ENCODE measurements at regions not wholly inside any gene's neighbourhood (a gene's known extent, or its start where the extent isn't known, plus 50 kb on each side); places are given as distances from the start of the nearest gene placed in this dataset.

GRCh38 chr7:1309290-1309689 is 76.6 kb downstream of the UNCX start:
- Histone ChIP-seq H3K4me2 (replicated peaks; ENCODE audit: extremely low read depth, low read length, poor library complexity, severe bottlenecking) (no peak overlapping the region), H3K9me3 (replicated peaks in 1 of 2; ENCODE audit: control insufficient read depth in 1 of 2, insufficient read depth in 1 of 2, low read length in 2 of 2) (no peaks in the 10 kb centered on the region), H3K9ac (ENCODE audit: insufficient read depth, low read length, poor library complexity, severe bottlenecking) (no peak overlapping the region), H3K4me3 (replicated peaks in 1 of 3; ENCODE audit: low read depth in 2 of 3, low read length in 3 of 3) (no peak overlapping the region), H3K27ac (ENCODE audit: low read depth in 1 of 2, low read length in 2 of 2) (no peak overlapping the region), H4K20me1 (ENCODE audit: insufficient read depth, low read length) (no peaks in the 10 kb centered on the region), H2AFZ (ENCODE audit: insufficient read depth, low read depth, low read length, poor library complexity, severe bottlenecking) (no peak overlapping the region), H3K36me3 (replicated peaks in 1 of 2; ENCODE audit: control insufficient read depth in 1 of 2, insufficient read depth in 2 of 2, low read length in 2 of 2) (no peaks in the 10 kb centered on the region), H3K4me1 (ENCODE audit: control insufficient read depth in 1 of 2, insufficient read depth in 2 of 2, low read length in 2 of 2) (no peaks in the 10 kb centered on the region), H3K79me2 (ENCODE audit: insufficient read depth, low read length) (no peaks in the 10 kb centered on the region), H3K27me3 (ENCODE audit: control insufficient read depth in 2 of 2, insufficient read depth in 2 of 2, low read length in 2 of 2) (no peaks in the 10 kb centered on the region)
- Mint-ChIP-seq H3K4me1 (no peaks in the 10 kb centered on the region), H3K27me3 (ENCODE audit: low read depth in 3 of 3) (peaks cover 5 to 9% (median 6%) of the 10 kb centered on the region in 3 donors), H3K27ac (no peak overlapping the region), H3K36me3 (no peaks in the 10 kb centered on the region), H3K9me3 (peaks cover 0 to 2% (median 0%) of the 10 kb centered on the region in 7 donors), H3K4me3 (no peak overlapping the region)
- DNase-seq: no peak
- TF ChIP-seq CTCF (IDR thresholded peaks at IDR 0.05): no peak
- WGBS (ENCODE audit: insufficient coverage): 93% methylated on average over 4 of the region's 4 CpGs
- intact Hi-C loops (cut with micrococcal nuclease): no loop called here

GRCh38 chr7:1309996-1310395 is 77.3 kb downstream of the UNCX start:
- H3K4me1 Mint-ChIP-seq: no peaks in the 10 kb centered on the region
- no peaks in the 10 kb centered on the region for H3K79me2 ChIP-seq (ENCODE audit: insufficient read depth, low read length)
- H3K36me3 ChIP-seq (replicated peaks in 1 of 2; ENCODE audit: control insufficient read depth in 1 of 2, insufficient read depth in 2 of 2, low read length in 2 of 2): no peaks in the 10 kb centered on the region
- no peak overlapping the region for H3K4me2 ChIP-seq (replicated peaks; ENCODE audit: extremely low read depth, low read length, poor library complexity, severe bottlenecking)
- no peaks in the 10 kb centered on the region for H3K4me1 ChIP-seq (ENCODE audit: control insufficient read depth in 1 of 2, insufficient read depth in 2 of 2, low read length in 2 of 2)
- H4K20me1 ChIP-seq (ENCODE audit: insufficient read depth, low read length): no peaks in the 10 kb centered on the region
- no peak overlapping the region for H3K9ac ChIP-seq (ENCODE audit: insufficient read depth, low read length, poor library complexity, severe bottlenecking)
- no peak for DNase-seq
- no peak overlapping the region for H3K4me3 Mint-ChIP-seq
- intact Hi-C loops (cut with micrococcal nuclease): no loop called here
- no peak for TF ChIP-seq CTCF (IDR thresholded peaks at IDR 0.05)
- no peak overlapping the region for H3K27ac Mint-ChIP-seq
- no peak overlapping the region for H3K4me3 ChIP-seq (replicated peaks in 1 of 3; ENCODE audit: low read depth in 2 of 3, low read length in 3 of 3)
- peaks cover 4 to 7% (median 5%) of the 10 kb centered on the region in 3 donors for H3K27me3 Mint-ChIP-seq (ENCODE audit: low read depth in 3 of 3)
- 93% methylated on average over 5 of the region's 7 CpGs for WGBS (ENCODE audit: insufficient coverage)
- no peaks in the 10 kb centered on the region for H3K9me3 ChIP-seq (replicated peaks in 1 of 2; ENCODE audit: control insufficient read depth in 1 of 2, insufficient read depth in 1 of 2, low read length in 2 of 2)
- H2AFZ ChIP-seq (ENCODE audit: insufficient read depth, low read depth, low read length, poor library complexity, severe bottlenecking): no peak overlapping the region
- no peaks in the 10 kb centered on the region for H3K36me3 Mint-ChIP-seq
- H3K27ac ChIP-seq (ENCODE audit: low read depth in 1 of 2, low read length in 2 of 2): no peak overlapping the region
- H3K9me3 Mint-ChIP-seq: peaks cover 0 to 2% (median 0%) of the 10 kb centered on the region in 7 donors
- H3K27me3 ChIP-seq (ENCODE audit: control insufficient read depth in 2 of 2, insufficient read depth in 2 of 2, low read length in 2 of 2): no peaks in the 10 kb centered on the region

Measured in CD14-positive monocyte (primary cell).